Peyer's patch (tissue), 4 donors: ENCODE measurements at regions not wholly inside any gene's neighbourhood (a gene's known extent, or its start where the extent isn't known, plus 50 kb on each side); places are given as distances from the start of the nearest gene placed in this dataset.

Experiments
- CTCF ChIP-seq, 6 experiments: fragments of 450-650 bp in 4 of 6; fragments of 200-600 bp in 2 of 6; sonication (generic) in 1 of 6; IDR thresholded peaks; one replicate each; pipeline ENCODE4 v1.5.1; 2017 to 2019; ENCODE audit warnings: antibody characterized with exemption in 6 of 6, mild to moderate bottlenecking in 3 of 6, moderate library complexity in 1 of 6
- POLR2A ChIP-seq, 2 donors: fragments of 450-650 bp; IDR thresholded peaks; one replicate each; pipeline ENCODE4 v1.5.1; 2017; ENCODE audit warnings: antibody characterized with exemption in 2 of 2, mild to moderate bottlenecking in 2 of 2, moderate library complexity in 2 of 2

GRCh38 chr11:26086028-26086427, 245.9 kb upstream of the ANO3 start:
- no peak for TF ChIP-seq CTCF (IDR thresholded peaks at IDR 0.05)
- TF ChIP-seq POLR2A (IDR thresholded peaks at IDR 0.05), result no peak
